ENCODE measurements at regions not wholly inside any gene's neighbourhood (a gene's known extent, or its start where the extent isn't known, plus 50 kb on each side); places are given as distances from the start of the nearest gene placed in this dataset.

GRCh38 chr10:78938695-78939672, 129.8 kb upstream of the ZMIZ1 start:
- TF ChIP-seq YY1 (IDR thresholded peaks at IDR 0.05; ENCODE audit: insufficient read depth, insufficient read length) (no peak), SUZ12 (IDR thresholded peaks at IDR 0.05; ENCODE audit: extremely low read depth, insufficient read depth, insufficient read length) (no peak)
